T47D (cell line): ENCODE measurements at regions not wholly inside any gene's neighbourhood (a gene's known extent, or its start where the extent isn't known, plus 50 kb on each side); places are given as distances from the start of the nearest gene placed in this dataset.

Experiments
- DNase-seq, 2 experiments: peaks; one replicate each; pipeline versions ENCODE4 v3.0.0 to v3.0.0-alpha.2; 2011 to 2012; ENCODE audit warnings: low read depth in 1 of 2, low spot score in 1 of 2
- JUND ChIP-seq: IDR thresholded peaks from 2 replicates; pipeline ENCODE4 v1.6.1; 2012; ENCODE audit warnings: low read depth
- in situ Hi-C: cut with HindIII; loops from 2 replicates; pipeline ENCODE4 v1.10.0; 2016; ENCODE audit warnings: low sequenced_read_pairs, low pct_unique_long_range_greater_than_20kb

DNA sequence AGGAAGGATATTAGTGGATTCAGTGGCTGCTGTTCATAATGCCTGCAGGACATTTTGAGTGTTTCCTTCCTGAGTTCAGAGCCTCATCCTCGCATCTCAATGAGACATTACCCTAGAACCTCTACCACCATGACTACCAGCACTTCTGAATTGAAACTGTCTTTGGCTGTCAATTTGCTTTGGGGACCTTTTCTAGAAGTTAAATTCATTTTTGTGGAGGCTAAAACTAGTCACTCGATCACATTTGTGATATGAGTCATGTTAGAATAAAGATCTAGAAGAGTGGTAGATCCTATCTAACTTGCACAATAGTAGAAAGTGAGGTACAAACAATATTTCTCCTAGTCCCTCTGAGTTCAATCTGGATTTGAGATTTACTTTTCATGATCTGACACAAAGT is 124.9 kb downstream of the KCNRG start:
- no peak for TF ChIP-seq JUND
- DNase-seq = no peak
- in situ Hi-C loops = no loop called here

- TF ChIP-seq JUND = no peak
- in situ Hi-C loops = no loop called here
- DNase-seq = no peak
Measured at GRCh38 chr13:50140581-50141374, 125.5 kb downstream of the KCNRG start.

GRCh38 chr13:50141375-50141975 is 126.2 kb downstream of the KCNRG start:
- DNase-seq = no peak
- in situ Hi-C loops = no loop called here
- TF ChIP-seq JUND = no peak

- TF ChIP-seq JUND = no peak
- DNase-seq = no peak
- in situ Hi-C loops = no loop called here
Measured at GRCh38 chr13:50144246-50145160, 129.3 kb downstream of the KCNRG start.

DNA sequence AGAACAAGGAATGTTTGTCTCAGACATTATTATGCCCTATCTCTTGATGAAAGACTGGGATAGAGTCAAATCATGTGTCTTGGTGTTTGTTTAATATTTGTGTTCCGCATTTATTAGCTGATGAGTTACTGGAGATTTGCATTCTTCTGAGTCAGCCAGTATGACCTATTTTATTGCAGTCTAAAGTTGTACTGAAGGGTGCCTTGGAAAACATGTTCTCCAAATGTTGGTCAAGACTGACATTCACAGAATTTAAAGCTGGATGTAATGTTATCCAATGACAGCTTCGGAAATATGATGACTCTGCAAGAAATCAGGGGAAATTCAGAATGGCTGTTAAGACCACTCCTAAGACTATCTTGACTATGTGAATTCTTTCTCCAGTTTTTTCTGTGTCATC is 134.0 kb downstream of the KCNRG start:
- TF ChIP-seq JUND = no peak
- in situ Hi-C loops = no loop called here
- DNase-seq = no peak

DNA sequence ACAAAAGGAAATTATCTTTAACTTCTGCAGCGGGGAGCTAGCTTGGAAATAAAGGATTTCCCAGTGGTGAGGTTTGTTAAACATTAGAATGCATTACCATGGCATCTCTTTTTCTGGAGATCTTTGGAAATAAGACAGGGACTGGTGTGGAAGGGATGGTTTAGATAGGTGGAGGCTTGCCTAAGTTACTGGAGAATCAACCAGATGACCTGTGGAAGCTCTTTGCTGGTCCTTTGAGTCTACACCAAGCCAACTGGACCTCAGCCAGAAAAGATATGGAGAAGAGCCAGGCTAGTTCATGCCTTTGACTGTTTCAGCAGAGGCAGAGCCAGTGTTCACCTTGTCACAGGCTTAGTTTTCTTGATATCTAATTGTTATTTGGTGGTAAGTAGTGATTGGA is 134.7 kb downstream of the KCNRG start:
- in situ Hi-C loops = no loop called here

GRCh38 chr13:50152224-50152623 is 137.0 kb downstream of the KCNRG start:
- no peak for TF ChIP-seq JUND
- in situ Hi-C loops = no loop called here
- no peak for DNase-seq

More for the DNA sequence above, 134.7 kb downstream of the KCNRG start:
- no peak for DNase-seq
- TF ChIP-seq JUND = no peak

GRCh38 chr13:50152655-50153309 is 137.5 kb downstream of the KCNRG start:
- in situ Hi-C loops = no loop called here
- TF ChIP-seq JUND = no peak

GRCh38 chr13:50153401-50153800 is 138.2 kb downstream of the KCNRG start:
- in situ Hi-C loops = no loop called here
- TF ChIP-seq JUND = no peak
- no peak for DNase-seq

More at GRCh38 chr13:50152655-50153309, 137.5 kb downstream of the KCNRG start:
- no peak for DNase-seq

- DNase-seq = no peak
- in situ Hi-C loops = no loop called here
- no peak for TF ChIP-seq JUND
Measured at GRCh38 chr13:50153876-50154275, 138.6 kb downstream of the KCNRG start.

GRCh38 chr13:50154697-50155096 is 139.5 kb downstream of the KCNRG start:
- DNase-seq = no peak
- TF ChIP-seq JUND = no peak
- in situ Hi-C loops = no loop called here

GRCh38 chr13:50156140-50156539 is 140.9 kb downstream of the KCNRG start:
- in situ Hi-C loops = no loop called here
- DNase-seq = no peak
- TF ChIP-seq JUND = no peak
